GM18861 (cell line): ENCODE measurements at regions not wholly inside any gene's neighbourhood (a gene's known extent, or its start where the extent isn't known, plus 50 kb on each side); places are given as distances from the start of the nearest gene placed in this dataset.

Experiments used
- ATAC-seq: cut with Tn5 transposase; IDR thresholded peaks from one replicate; pipeline ENCODE4 v1.9.1; 2021; ENCODE audit not compliant: unreplicated experiment

- ATAC-seq, result no peak
Measured at GRCh38 chr13:63351533-63351932, 1935.9 kb upstream of the PCDH20 start.

GRCh38 chr13:63351081-63351480 is 1935.4 kb upstream of the PCDH20 start:
- ATAC-seq, result no peak

- ATAC-seq, result no peak
Measured at GRCh38 chr13:63345835-63346234, 1930.2 kb upstream of the PCDH20 start.

- no peak for ATAC-seq
Measured at GRCh38 chr13:63344711-63345110, 1929.1 kb upstream of the PCDH20 start.

GRCh38 chr13:63337921-63338320 is 1922.3 kb upstream of the PCDH20 start:
- no peak for ATAC-seq

GRCh38 chr13:63337041-63337440 is 1921.4 kb upstream of the PCDH20 start:
- ATAC-seq, result no peak

- no peak for ATAC-seq
Measured at GRCh38 chr13:63336549-63336948, 1920.9 kb upstream of the PCDH20 start.

GRCh38 chr13:63327584-63327983 is 1911.9 kb upstream of the PCDH20 start:
- no peak for ATAC-seq

GRCh38 chr13:63323441-63323840 is 1907.8 kb upstream of the PCDH20 start:
- no peak for ATAC-seq

- no peak for ATAC-seq
Measured at GRCh38 chr13:63311587-63311986, 1895.9 kb upstream of the PCDH20 start.

GRCh38 chr13:63308549-63309165 is 1893.0 kb upstream of the PCDH20 start:
- ATAC-seq, result no peak

GRCh38 chr13:63307228-63307627 is 1891.6 kb upstream of the PCDH20 start:
- no peak for ATAC-seq

GRCh38 chr13:63305641-63306133 is 1890.0 kb upstream of the PCDH20 start:
- no peak for ATAC-seq

GRCh38 chr13:63304497-63304896 is 1888.8 kb upstream of the PCDH20 start:
- no peak for ATAC-seq

GRCh38 chr13:63299866-63300394 is 1884.3 kb upstream of the PCDH20 start:
- no peak for ATAC-seq

- no peak for ATAC-seq
Measured at GRCh38 chr13:63297163-63297562, 1881.5 kb upstream of the PCDH20 start.

- ATAC-seq, result no peak
Measured at GRCh38 chr13:63291701-63292100, 1876.1 kb upstream of the PCDH20 start.

- ATAC-seq, result no peak
Measured at GRCh38 chr13:63288576-63288975, 1872.9 kb upstream of the PCDH20 start.

- ATAC-seq, result no peak
Measured at GRCh38 chr13:63287926-63288325, 1872.3 kb upstream of the PCDH20 start.

GRCh38 chr13:63285426-63285825 is 1869.8 kb upstream of the PCDH20 start:
- ATAC-seq, result no peak

GRCh38 chr13:63279136-63279535 is 1863.5 kb upstream of the PCDH20 start:
- no peak for ATAC-seq

- ATAC-seq, result no peak
Measured at GRCh38 chr13:63274772-63275171, 1859.1 kb upstream of the PCDH20 start.
